Urothelium cell line (cell line): ENCODE measurements at regions not wholly inside any gene's neighbourhood (a gene's known extent, or its start where the extent isn't known, plus 50 kb on each side); places are given as distances from the start of the nearest gene placed in this dataset.
"Not testable (repeated sequence)": the region's sequence is repeated elsewhere in the genome, so short reads cannot be mapped to it uniquely, and the experiment has no call there.

ENCODE experiments used
- DNase-seq: peaks from one replicate; pipeline ENCODE4 v3.0.0; 2011; ENCODE audit warnings: low spot score, mixed read lengths
- FAIRE-seq: peaks from 2 replicates; lab custom pipeline; 2011; peaks lifted over from hg19 to GRCh38; lab: Jason Lieb, UNC

- DNase-seq (no peak), FAIRE-seq (no peak)
These were observed 260.9 kb upstream of the SOX4 start for GRCh38 chr6:21332660-21333059.

GRCh38 chr6:21333715-21334114 is 259.8 kb upstream of the SOX4 start:
- DNase-seq (no peak), FAIRE-seq (no peak)

GRCh38 chr6:21334651-21335050 is 258.9 kb upstream of the SOX4 start:
- no peak for DNase-seq
- no peak for FAIRE-seq

- DNase-seq (no peak), FAIRE-seq (no peak)
These were observed 258.0 kb upstream of the SOX4 start for GRCh38 chr6:21335591-21335990.

- FAIRE-seq (no peak), DNase-seq (no peak)
These were observed 256.3 kb upstream of the SOX4 start for GRCh38 chr6:21337263-21337662.

GRCh38 chr6:21340573-21340972 is 253.0 kb upstream of the SOX4 start:
- FAIRE-seq = no peak
- no peak for DNase-seq

GRCh38 chr6:21341910-21342309 is 251.6 kb upstream of the SOX4 start:
- DNase-seq (no peak), FAIRE-seq (no peak)

- FAIRE-seq = no peak
- no peak for DNase-seq
These were observed 251.1 kb upstream of the SOX4 start for GRCh38 chr6:21342501-21342900.

GRCh38 chr6:21345704-21346103 is 247.8 kb upstream of the SOX4 start:
- DNase-seq, FAIRE-seq: not testable (repeated sequence)

GRCh38 chr6:21348146-21348503 is 245.4 kb upstream of the SOX4 start:
- FAIRE-seq = no peak
- no peak for DNase-seq

- peak; percentile 40 for DNase-seq
- no peak for FAIRE-seq
These were observed 244.9 kb upstream of the SOX4 start for GRCh38 chr6:21348504-21349195.

GRCh38 chr6:21349834-21350233 is 243.7 kb upstream of the SOX4 start:
- FAIRE-seq (no peak), DNase-seq (no peak)

GRCh38 chr6:21350926-21351325 is 242.6 kb upstream of the SOX4 start:
- no peak for DNase-seq
- no peak for FAIRE-seq

GRCh38 chr6:21352131-21352530 is 241.4 kb upstream of the SOX4 start:
- FAIRE-seq (no peak), DNase-seq (no peak)

- no peak for DNase-seq
These were observed 238.7 kb upstream of the SOX4 start for GRCh38 chr6:21354805-21355238.

GRCh38 chr6:21355638-21356037 is 237.9 kb upstream of the SOX4 start:
- FAIRE-seq (no peak), DNase-seq (no peak)

More at GRCh38 chr6:21354805-21355238, 238.7 kb upstream of the SOX4 start:
- no peak for FAIRE-seq

- DNase-seq (no peak), FAIRE-seq (no peak)
These were observed 236.3 kb upstream of the SOX4 start for GRCh38 chr6:21357262-21357661.

GRCh38 chr6:21359926-21360325 is 233.6 kb upstream of the SOX4 start:
- FAIRE-seq (no peak), DNase-seq (no peak)

- DNase-seq = no peak
- no peak for FAIRE-seq
These were observed 233.2 kb upstream of the SOX4 start for GRCh38 chr6:21360336-21360735.

- no peak for DNase-seq
- no peak for FAIRE-seq
These were observed 226.4 kb upstream of the SOX4 start for GRCh38 chr6:21367148-21367547.

GRCh38 chr6:21367649-21368154 is 225.8 kb upstream of the SOX4 start:
- DNase-seq = no peak
- FAIRE-seq = no peak

GRCh38 chr6:21371061-21371460 is 222.5 kb upstream of the SOX4 start:
- DNase-seq (no peak), FAIRE-seq (no peak)

- DNase-seq (peak; percentile 33), FAIRE-seq (no peak)
These were observed 221.8 kb upstream of the SOX4 start for GRCh38 chr6:21371676-21372171.
